ENCODE measurements at regions not wholly inside any gene's neighbourhood (a gene's known extent, or its start where the extent isn't known, plus 50 kb on each side); places are given as distances from the start of the nearest gene placed in this dataset.

DNA sequence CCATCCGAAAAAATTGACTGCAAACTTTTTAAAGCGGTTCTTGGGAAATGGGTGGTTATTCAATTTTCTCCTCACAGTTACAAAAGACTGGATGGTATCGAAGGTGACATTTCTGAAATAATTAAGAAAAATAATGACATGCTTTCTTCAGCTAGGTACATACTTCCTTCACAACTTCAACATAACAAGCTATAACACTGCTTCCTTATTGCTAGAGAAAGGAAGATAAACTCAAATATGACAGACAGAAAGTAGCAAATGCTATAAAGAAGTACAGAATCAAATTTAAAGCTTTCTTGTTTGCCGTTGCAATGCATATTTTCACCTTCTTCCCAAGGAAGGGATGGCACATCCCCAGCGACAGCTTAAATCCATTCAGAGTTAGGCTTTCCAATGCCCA, 93.5 kb upstream of the EFNA5 start:
- in situ Hi-C loops (cut with HindIII; ENCODE audit: low pct_unique_long_range_greater_than_20kb, low sequenced_read_pairs) (no loop called here), intact Hi-C loops (cut with micrococcal nuclease; ENCODE audit: unreplicated experiment) (no loop called here)
- Histone ChIP-seq H3K27ac (ENCODE audit: low read length) (no peak overlapping the region), H3K36me3 (ENCODE audit: control insufficient read depth, insufficient read depth, low read length) (no peaks in the 10 kb centered on the region), H3K4me3 (ENCODE audit: low read depth in 2 of 2, low read length in 2 of 2) (no peak overlapping the region), H3K4me1 (ENCODE audit: control insufficient read depth, insufficient read depth, low read length) (no peaks in the 10 kb centered on the region), H3K9me3 (ENCODE audit: control insufficient read depth, insufficient read depth, low read depth, low read length) (no peaks in the 10 kb centered on the region), H3K27me3 (ENCODE audit: control insufficient read depth, insufficient read depth, low read length) (no peaks in the 10 kb centered on the region; the same call in 1 of the 2 replicates)
- ChIA-PET POLR2A (no interaction called here), CTCF (no interaction called here)
- no TSS peak for BruUV-seq (replicated peaks)
- no peak for DNase-seq (ENCODE audit: low read depth, low spot score)
- TF ChIP-seq, protein P1, sequence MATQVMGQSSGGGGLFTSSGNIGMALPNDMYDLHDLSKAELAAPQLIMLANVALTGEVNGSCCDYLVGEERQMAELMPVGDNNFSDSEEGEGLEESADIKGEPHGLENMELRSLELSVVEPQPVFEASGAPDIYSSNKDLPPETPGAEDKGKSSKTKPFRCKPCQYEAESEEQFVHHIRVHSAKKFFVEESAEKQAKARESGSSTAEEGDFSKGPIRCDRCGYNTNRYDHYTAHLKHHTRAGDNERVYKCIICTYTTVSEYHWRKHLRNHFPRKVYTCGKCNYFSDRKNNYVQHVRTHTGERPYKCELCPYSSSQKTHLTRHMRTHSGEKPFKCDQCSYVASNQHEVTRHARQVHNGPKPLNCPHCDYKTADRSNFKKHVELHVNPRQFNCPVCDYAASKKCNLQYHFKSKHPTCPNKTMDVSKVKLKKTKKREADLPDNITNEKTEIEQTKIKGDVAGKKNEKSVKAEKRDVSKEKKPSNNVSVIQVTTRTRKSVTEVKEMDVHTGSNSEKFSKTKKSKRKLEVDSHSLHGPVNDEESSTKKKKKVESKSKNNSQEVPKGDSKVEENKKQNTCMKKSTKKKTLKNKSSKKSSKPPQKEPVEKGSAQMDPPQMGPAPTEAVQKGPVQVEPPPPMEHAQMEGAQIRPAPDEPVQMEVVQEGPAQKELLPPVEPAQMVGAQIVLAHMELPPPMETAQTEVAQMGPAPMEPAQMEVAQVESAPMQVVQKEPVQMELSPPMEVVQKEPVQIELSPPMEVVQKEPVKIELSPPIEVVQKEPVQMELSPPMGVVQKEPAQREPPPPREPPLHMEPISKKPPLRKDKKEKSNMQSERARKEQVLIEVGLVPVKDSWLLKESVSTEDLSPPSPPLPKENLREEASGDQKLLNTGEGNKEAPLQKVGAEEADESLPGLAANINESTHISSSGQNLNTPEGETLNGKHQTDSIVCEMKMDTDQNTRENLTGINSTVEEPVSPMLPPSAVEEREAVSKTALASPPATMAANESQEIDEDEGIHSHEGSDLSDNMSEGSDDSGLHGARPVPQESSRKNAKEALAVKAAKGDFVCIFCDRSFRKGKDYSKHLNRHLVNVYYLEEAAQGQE (IDR thresholded peaks at IDR 0.05; ENCODE audit: insufficient read depth in 1 of 2, low read depth in 2 of 2, low read length in 1 of 2): no peak
- TF ChIP-seq, protein P2, sequence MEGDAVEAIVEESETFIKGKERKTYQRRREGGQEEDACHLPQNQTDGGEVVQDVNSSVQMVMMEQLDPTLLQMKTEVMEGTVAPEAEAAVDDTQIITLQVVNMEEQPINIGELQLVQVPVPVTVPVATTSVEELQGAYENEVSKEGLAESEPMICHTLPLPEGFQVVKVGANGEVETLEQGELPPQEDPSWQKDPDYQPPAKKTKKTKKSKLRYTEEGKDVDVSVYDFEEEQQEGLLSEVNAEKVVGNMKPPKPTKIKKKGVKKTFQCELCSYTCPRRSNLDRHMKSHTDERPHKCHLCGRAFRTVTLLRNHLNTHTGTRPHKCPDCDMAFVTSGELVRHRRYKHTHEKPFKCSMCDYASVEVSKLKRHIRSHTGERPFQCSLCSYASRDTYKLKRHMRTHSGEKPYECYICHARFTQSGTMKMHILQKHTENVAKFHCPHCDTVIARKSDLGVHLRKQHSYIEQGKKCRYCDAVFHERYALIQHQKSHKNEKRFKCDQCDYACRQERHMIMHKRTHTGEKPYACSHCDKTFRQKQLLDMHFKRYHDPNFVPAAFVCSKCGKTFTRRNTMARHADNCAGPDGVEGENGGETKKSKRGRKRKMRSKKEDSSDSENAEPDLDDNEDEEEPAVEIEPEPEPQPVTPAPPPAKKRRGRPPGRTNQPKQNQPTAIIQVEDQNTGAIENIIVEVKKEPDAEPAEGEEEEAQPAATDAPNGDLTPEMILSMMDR (IDR thresholded peaks at IDR 0.05): no peak
- TF ChIP-seq SIN3A (IDR thresholded peaks at IDR 0.05; ENCODE audit: borderline replicate concordance, insufficient read depth, low read depth, low read length): no peak
- no peak for TF ChIP-seq POLR2AphosphoS5 (IDR thresholded peaks at IDR 0.05; ENCODE audit: low read depth, low read length)
- TF ChIP-seq TCF7L2 (IDR thresholded peaks at IDR 0.05; ENCODE audit: low read depth, low read length): no peak
- ATAC-seq: no peak

DNA sequence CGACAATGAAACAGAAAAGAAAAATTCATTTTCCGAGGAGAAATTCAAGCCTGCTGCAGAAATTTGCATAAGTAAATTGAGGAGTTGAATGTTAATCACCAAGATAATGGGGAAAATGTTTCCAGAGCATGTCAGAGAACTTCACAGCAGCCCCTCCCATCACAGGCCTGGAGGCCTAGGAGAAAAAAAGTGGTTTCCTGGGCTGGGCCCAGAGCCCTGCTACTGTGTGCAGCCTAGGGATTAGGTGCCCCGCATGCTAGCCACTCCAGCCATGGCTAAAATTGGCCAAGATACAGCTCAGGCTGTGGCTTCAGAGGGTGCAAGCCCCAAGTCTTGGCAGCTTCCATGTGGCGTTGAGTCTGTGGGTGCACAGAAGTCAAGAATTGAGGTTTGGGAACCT, 82.7 kb upstream of the EFNA5 start:
- intact Hi-C loops (cut with micrococcal nuclease; ENCODE audit: unreplicated experiment) (no loop called here), in situ Hi-C loops (cut with HindIII; ENCODE audit: low pct_unique_long_range_greater_than_20kb, low sequenced_read_pairs) (no loop called here)
- Histone ChIP-seq H3K4me1 (ENCODE audit: control insufficient read depth, insufficient read depth, low read length) (no peaks in the 10 kb centered on the region), H3K4me3 (ENCODE audit: low read depth in 2 of 2, low read length in 2 of 2) (no peak overlapping the region), H3K36me3 (ENCODE audit: control insufficient read depth, insufficient read depth, low read length) (no peaks in the 10 kb centered on the region), H3K9me3 (ENCODE audit: control insufficient read depth, insufficient read depth, low read depth, low read length) (no peaks in the 10 kb centered on the region), H3K27ac (ENCODE audit: low read length) (no peak overlapping the region), H3K27me3 (ENCODE audit: control insufficient read depth, insufficient read depth, low read length) (no peaks in the 10 kb centered on the region)
- ATAC-seq (no peak), DNase-seq (ENCODE audit: low read depth, low spot score) (no peak)
- CTCF ChIA-PET: no interaction called here
- TF ChIP-seq, protein P2 (IDR thresholded peaks at IDR 0.05): no peak
- no peak for TF ChIP-seq POLR2AphosphoS5 (IDR thresholded peaks at IDR 0.05; ENCODE audit: low read depth, low read length)
- TF ChIP-seq, protein P1 (IDR thresholded peaks at IDR 0.05; ENCODE audit: insufficient read depth in 1 of 2, low read depth in 2 of 2, low read length in 1 of 2): no peak
- no peak for TF ChIP-seq TCF7L2 (IDR thresholded peaks at IDR 0.05; ENCODE audit: low read depth, low read length)
- TF ChIP-seq SIN3A (IDR thresholded peaks at IDR 0.05; ENCODE audit: borderline replicate concordance, insufficient read depth, low read depth, low read length): no peak
- POLR2A ChIA-PET: no interaction called here
- BruUV-seq (replicated peaks): no TSS peak
